ENCODE measurements at regions not wholly inside any gene's neighbourhood (a gene's known extent, or its start where the extent isn't known, plus 50 kb on each side); places are given as distances from the start of the nearest gene placed in this dataset.

DNA sequence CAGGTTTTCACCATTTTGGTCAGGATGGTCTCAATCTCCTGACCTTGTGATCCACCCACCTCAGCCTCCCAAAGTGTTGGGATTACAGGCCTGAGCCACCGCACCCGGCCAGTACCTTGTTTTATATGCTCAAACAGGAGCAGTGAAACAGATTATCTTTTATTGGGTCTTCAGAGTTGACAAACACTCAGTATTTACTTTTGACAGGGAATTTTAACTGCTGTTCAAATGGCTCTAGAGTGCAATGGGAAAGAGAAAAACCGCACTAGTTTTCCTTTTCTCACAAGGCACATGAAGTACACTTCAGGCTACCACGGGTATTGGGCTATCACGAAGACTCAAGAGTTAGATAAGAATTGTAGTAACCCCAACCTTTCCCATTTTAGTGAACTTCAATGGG, 471.9 kb upstream of the DAB2 start:
- TF ChIP-seq, protein P1, sequence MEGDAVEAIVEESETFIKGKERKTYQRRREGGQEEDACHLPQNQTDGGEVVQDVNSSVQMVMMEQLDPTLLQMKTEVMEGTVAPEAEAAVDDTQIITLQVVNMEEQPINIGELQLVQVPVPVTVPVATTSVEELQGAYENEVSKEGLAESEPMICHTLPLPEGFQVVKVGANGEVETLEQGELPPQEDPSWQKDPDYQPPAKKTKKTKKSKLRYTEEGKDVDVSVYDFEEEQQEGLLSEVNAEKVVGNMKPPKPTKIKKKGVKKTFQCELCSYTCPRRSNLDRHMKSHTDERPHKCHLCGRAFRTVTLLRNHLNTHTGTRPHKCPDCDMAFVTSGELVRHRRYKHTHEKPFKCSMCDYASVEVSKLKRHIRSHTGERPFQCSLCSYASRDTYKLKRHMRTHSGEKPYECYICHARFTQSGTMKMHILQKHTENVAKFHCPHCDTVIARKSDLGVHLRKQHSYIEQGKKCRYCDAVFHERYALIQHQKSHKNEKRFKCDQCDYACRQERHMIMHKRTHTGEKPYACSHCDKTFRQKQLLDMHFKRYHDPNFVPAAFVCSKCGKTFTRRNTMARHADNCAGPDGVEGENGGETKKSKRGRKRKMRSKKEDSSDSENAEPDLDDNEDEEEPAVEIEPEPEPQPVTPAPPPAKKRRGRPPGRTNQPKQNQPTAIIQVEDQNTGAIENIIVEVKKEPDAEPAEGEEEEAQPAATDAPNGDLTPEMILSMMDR (conservative IDR thresholded peaks at IDR 0.05; ENCODE audit: low read depth, low read length), result no peak
- TF ChIP-seq EZH2 (IDR thresholded peaks at IDR 0.05; ENCODE audit: borderline replicate concordance, low read depth, low read length, poor library complexity, severe bottlenecking), result no peak

All from A673 (cell line).